Medulla oblongata (tissue), 1 donor: ENCODE measurements at regions not wholly inside any gene's neighbourhood (a gene's known extent, or its start where the extent isn't known, plus 50 kb on each side); places are given as distances from the start of the nearest gene placed in this dataset.

Source experiments
- DNase-seq: peaks from one replicate; pipeline ENCODE4 v3.0.0-alpha.2; 2015; ENCODE audit errors: extremely low spot score

GRCh38 chr12:65764325-65764724 is 60.0 kb upstream of the HMGA2 start:
- DNase-seq: no peak

- no peak for DNase-seq
Observed at GRCh38 chr12:65765436-65765813, 58.9 kb upstream of the HMGA2 start.

- no peak for DNase-seq
Observed at GRCh38 chr12:65769880-65770279, 54.4 kb upstream of the HMGA2 start.
